ENCODE measurements at regions not wholly inside any gene's neighbourhood (a gene's known extent, or its start where the extent isn't known, plus 50 kb on each side); places are given as distances from the start of the nearest gene placed in this dataset.

DNA sequence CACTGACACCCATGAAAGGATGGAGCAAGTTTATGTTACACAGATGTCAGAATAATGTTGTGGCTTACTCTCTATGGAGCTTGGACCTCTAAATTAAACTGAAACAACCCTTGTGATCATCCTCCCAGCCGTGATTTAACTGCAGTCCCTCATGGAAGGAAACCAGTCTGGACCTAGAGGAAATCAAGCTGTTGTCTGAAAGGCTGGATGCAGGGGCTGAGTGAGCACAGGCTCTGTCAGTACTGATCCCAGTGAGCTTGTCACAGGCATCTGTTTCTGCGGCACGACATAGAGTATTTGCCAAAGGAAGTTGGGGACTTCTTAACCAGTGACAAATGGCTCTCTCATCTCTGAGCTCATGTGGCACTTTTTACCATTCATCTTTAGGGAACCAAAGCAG lies 282.9 kb upstream of the MAP3K1 start:
- CTCF ChIA-PET, result interaction anchor here (2.8 kb wide), 1 partner anchor 306 kb away, joined by 8 read pairs; no protein-coding TSS in a partner anchor

DNA sequence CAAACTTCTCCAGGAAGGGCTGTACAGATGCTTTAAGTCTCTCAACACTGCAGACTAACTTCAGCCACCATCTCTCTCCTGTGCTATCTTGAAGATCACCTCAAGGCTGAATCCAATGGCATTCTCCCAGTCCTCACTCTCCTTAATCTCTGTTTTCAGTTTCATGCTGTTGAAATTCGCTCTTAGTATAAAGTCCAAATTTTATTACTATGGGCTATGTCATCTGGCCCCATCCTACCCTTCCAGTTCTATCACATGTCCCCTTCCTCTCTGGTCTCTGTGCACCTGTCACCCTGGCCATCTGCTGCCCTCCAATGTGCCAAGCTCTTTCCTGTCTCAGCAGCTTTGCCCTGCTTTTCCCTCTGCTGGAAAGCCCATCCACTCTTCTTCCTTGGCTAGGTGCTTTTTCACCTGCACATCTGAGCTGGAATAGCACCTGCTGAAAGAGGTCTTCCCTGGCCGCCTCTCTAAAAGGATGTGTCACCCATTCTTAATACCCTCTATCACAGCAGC lies 284.7 kb upstream of the MAP3K1 start:
- ATAC-seq (no peak), DNase-seq (no peak)
- Mint-ChIP-seq H3K4me1 (ENCODE audit: low read depth) (no peaks in the 10 kb centered on the region), H3K9me3 (no peaks in the 10 kb centered on the region), H3K27ac (no peak overlapping the region), H3K4me3 (no peak overlapping the region), H3K36me3 (ENCODE audit: low read depth) (no peaks in the 10 kb centered on the region), H3K27me3 (no peaks in the 10 kb centered on the region)
- no peak for TF ChIP-seq CTCF (IDR thresholded peaks at IDR 0.05)
- CTCF ChIA-PET, result interaction anchor here (1.1 to 2.8 kb wide), 2 partner anchors 19 to 308 kb away, joined by 4 to 8 read pairs; no protein-coding TSS in a partner anchor
- intact Hi-C loops (cut with micrococcal nuclease), result no loop called here
- POLR2A ChIA-PET, result no interaction called here

More for the DNA sequence above, 282.9 kb upstream of the MAP3K1 start:
- DNase-seq (no peak), ATAC-seq (no peak)
- no peaks in the 10 kb centered on the region for H3K4me1 Mint-ChIP-seq (ENCODE audit: low read depth)
- no peaks in the 10 kb centered on the region for H3K36me3 Mint-ChIP-seq (ENCODE audit: low read depth)
- H3K27ac Mint-ChIP-seq, result no peak overlapping the region
- H3K4me3 Mint-ChIP-seq, result no peak overlapping the region
- H3K9me3 Mint-ChIP-seq, result no peaks in the 10 kb centered on the region
- intact Hi-C loops (cut with micrococcal nuclease), result no loop called here
- TF ChIP-seq CTCF (IDR thresholded peaks at IDR 0.05), result no peak
- H3K27me3 Mint-ChIP-seq, result no peaks in the 10 kb centered on the region
- POLR2A ChIA-PET, result no interaction called here

DNA sequence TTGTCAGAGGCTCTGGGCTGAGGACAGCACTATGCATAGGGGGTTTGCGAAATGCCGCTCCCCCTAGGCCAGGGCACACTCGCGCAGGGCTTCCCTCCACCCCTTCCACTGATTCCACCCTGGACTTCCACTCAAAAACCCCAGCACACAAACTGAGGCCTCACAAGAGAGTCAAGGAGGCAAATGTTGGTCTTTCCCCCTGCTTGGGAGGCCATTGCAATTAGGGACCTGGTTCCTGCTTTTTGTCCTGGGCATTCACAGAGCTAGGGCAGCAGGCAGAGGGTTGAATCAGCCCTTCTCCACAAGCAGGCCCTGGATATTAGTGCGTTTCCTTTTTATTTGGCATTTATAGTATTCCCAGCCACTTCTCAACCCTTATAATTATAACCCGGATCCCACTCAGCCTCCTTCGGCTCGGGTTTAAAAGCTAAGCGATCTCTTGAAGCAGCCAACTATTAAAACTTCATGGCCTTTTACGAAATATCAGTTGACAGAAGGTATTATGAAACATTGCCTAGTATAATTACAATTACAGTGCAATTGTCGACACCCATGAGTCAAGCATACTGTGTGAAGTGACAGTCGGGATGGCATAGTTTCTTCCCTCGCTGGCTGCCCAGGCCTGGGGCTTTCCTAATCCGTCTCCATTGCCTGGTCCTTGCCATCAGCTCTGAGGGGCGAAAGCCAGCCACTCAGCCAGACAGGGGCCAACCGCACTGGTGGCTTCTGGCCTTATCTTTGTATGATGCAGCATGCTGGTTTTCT lies 285.5 kb upstream of the MAP3K1 start:
- TF ChIP-seq CTCF (IDR thresholded peaks at IDR 0.05), result no peak

GRCh38 chr5:56527174-56527573 lies 288.2 kb upstream of the MAP3K1 start:
- Mint-ChIP-seq H3K4me1 (ENCODE audit: low read depth) (no peaks in the 10 kb centered on the region), H3K9me3 (no peaks in the 10 kb centered on the region), H3K27me3 (no peaks in the 10 kb centered on the region), H3K4me3 (no peak overlapping the region), H3K27ac (no peak overlapping the region), H3K36me3 (ENCODE audit: low read depth) (no peaks in the 10 kb centered on the region)
- ATAC-seq, result no peak
- intact Hi-C loops (cut with micrococcal nuclease), result no loop called here
- ChIA-PET CTCF (no interaction called here), POLR2A (interaction anchor here (0.5 kb wide), 1 partner anchor 11 kb away, joined by 3 read pairs; no protein-coding TSS in a partner anchor)
- DNase-seq, result no peak
- no peak for TF ChIP-seq CTCF (IDR thresholded peaks at IDR 0.05)

More for the DNA sequence above, 285.5 kb upstream of the MAP3K1 start:
- H3K4me1 Mint-ChIP-seq (ENCODE audit: low read depth), result no peaks in the 10 kb centered on the region
- ATAC-seq (no peak), DNase-seq (no peak)
- intact Hi-C loops (cut with micrococcal nuclease), result no loop called here
- ChIA-PET POLR2A (no interaction called here), CTCF (no interaction called here)
- no peaks in the 10 kb centered on the region for H3K9me3 Mint-ChIP-seq
- H3K27me3 Mint-ChIP-seq, result no peaks in the 10 kb centered on the region
- H3K27ac Mint-ChIP-seq, result no peak overlapping the region
- no peaks in the 10 kb centered on the region for H3K36me3 Mint-ChIP-seq (ENCODE audit: low read depth)
- H3K4me3 Mint-ChIP-seq, result no peak overlapping the region

- Mint-ChIP-seq H3K9me3 (no peaks in the 10 kb centered on the region), H3K36me3 (ENCODE audit: low read depth) (no peaks in the 10 kb centered on the region), H3K4me1 (ENCODE audit: low read depth) (no peaks in the 10 kb centered on the region), H3K27me3 (no peaks in the 10 kb centered on the region), H3K27ac (no peak overlapping the region), H3K4me3 (no peak overlapping the region)
- ChIA-PET CTCF (interaction anchor here (1.3 kb wide), 1 partner anchor 254 kb away, joined by 3 read pairs; no protein-coding TSS in a partner anchor), POLR2A (interaction anchor here (0.6 kb wide), 1 partner anchor 33 kb away, joined by 3 read pairs; no protein-coding TSS in a partner anchor)
- no peak for TF ChIP-seq CTCF (IDR thresholded peaks at IDR 0.05)
- DNase-seq (no peak), ATAC-seq (no peak)
- intact Hi-C loops (cut with micrococcal nuclease), result no loop called here
These were observed 290.2 kb upstream of the MAP3K1 start for GRCh38 chr5:56525113-56525512.

Data from activated CD8-positive, alpha-beta T cell treated with anti-CD3 and anti-CD28 coated beads for 36 hours (primary cell).